Keratinocyte (primary cell): ENCODE measurements at regions not wholly inside any gene's neighbourhood (a gene's known extent, or its start where the extent isn't known, plus 50 kb on each side); places are given as distances from the start of the nearest gene placed in this dataset.

Source experiments
- DNase-seq: peaks from one replicate; pipeline ENCODE4 v3.0.0-alpha.2; 2011; ENCODE audit warnings: low read depth, missing footprints, low spot score
- FAIRE-seq: peaks from 2 replicates; lab custom pipeline; 2011; peaks lifted over from hg19 to GRCh38; lab: Jason Lieb, UNC
- H2AFZ ChIP-seq: 2 replicates; pipeline ENCODE4 v1.6.0; 2012; ENCODE audit warnings: low read length, control low read depth, inconsistent platforms; ENCODE audit not compliant: control insufficient read depth
- H3K27ac ChIP-seq: 2 replicates; pipeline ENCODE4 v1.5.1; 2011; ENCODE audit warnings: low read length; ENCODE audit not compliant: control insufficient read depth, insufficient read depth
- H3K27me3 ChIP-seq: 3 replicates; pipeline ENCODE4 v1.6.0; 2011; ENCODE audit warnings: low read length; ENCODE audit not compliant: control insufficient read depth, insufficient read depth; ENCODE audit errors: extremely low read depth
- H3K36me3 ChIP-seq, 2 experiments: 2 replicates in 1 of 2; 3 replicates in 1 of 2; pipeline ENCODE4 v1.5.1; 2011; ENCODE audit warnings: low read length in 2 of 2, mild to moderate bottlenecking in 1 of 2; ENCODE audit not compliant: control insufficient read depth in 2 of 2, insufficient read depth in 2 of 2; ENCODE audit errors: extremely low read depth in 1 of 2
- H3K4me1 ChIP-seq: 3 replicates; pipeline ENCODE4 v1.5.1; 2011; ENCODE audit warnings: low read length; ENCODE audit not compliant: control insufficient read depth, insufficient read depth; ENCODE audit errors: extremely low read depth
- H3K4me2 ChIP-seq: 3 replicates; pipeline ENCODE4 v1.6.0; 2011; ENCODE audit warnings: low read depth, low read length; ENCODE audit not compliant: control insufficient read depth, insufficient read depth; ENCODE audit errors: extremely low read depth
- H3K4me3 ChIP-seq, 3 experiments: fragments of 200-600 bp in 1 of 3; sonication (generic) in 1 of 3; 2 replicates in 2 of 3; 3 replicates in 1 of 3; pipeline ENCODE4 v1.5.1; 2011 to 2016; ENCODE audit warnings: low read length in 3 of 3, mild to moderate bottlenecking in 3 of 3, control low read depth in 2 of 3, inconsistent platforms in 1 of 3, low read depth in 1 of 3, mixed read lengths in 1 of 3, mixed run types in 1 of 3, moderate library complexity in 1 of 3; ENCODE audit not compliant: control insufficient read depth in 2 of 3, insufficient read depth in 2 of 3; ENCODE audit errors: extremely low read depth in 1 of 3
- H3K79me2 ChIP-seq: 2 replicates; pipeline ENCODE4 v1.6.0; 2012; ENCODE audit warnings: low read length; ENCODE audit not compliant: control insufficient read depth, insufficient read depth
- H3K9ac ChIP-seq: 3 replicates; pipeline ENCODE4 v1.6.0; 2011; ENCODE audit warnings: low read length; ENCODE audit not compliant: control insufficient read depth, insufficient read depth; ENCODE audit errors: extremely low read depth
- H3K9me1 ChIP-seq: 3 replicates; pipeline ENCODE4 v1.6.0; 2011; ENCODE audit warnings: low read length; ENCODE audit not compliant: control insufficient read depth, insufficient read depth; ENCODE audit errors: extremely low read depth
- H3K9me3 ChIP-seq: 2 replicates; pipeline ENCODE4 v1.5.1; 2012; ENCODE audit warnings: low read depth, low read length; ENCODE audit not compliant: control insufficient read depth
- H4K20me1 ChIP-seq: 3 replicates; pipeline ENCODE4 v1.6.0; 2011; ENCODE audit warnings: low read length; ENCODE audit not compliant: control insufficient read depth, insufficient read depth; ENCODE audit errors: extremely low read depth
- EZH2 ChIP-seq: IDR thresholded peaks from one replicate; pipeline ENCODE4 v1.6.1; 2012; ENCODE audit warnings: inconsistent platforms, mild to moderate bottlenecking, low read length, moderate library complexity
- dilution Hi-C: fragments of 300-500 bp; cut with MboI; formaldehyde crosslinking; loops from one replicate; pipeline ENCODE4 v1.7.0; 2020; ENCODE audit warnings: low sequenced_read_pairs; ENCODE audit not compliant: extremely low pct_ligation_motif_present
- TF ChIP-seq, protein P1 (sequence below), 3 experiments: IDR thresholded peaks in 1 of 3; conservative IDR thresholded peaks in 1 of 3; optimal IDR thresholded peaks in 1 of 3; 2 replicates in 2 of 3; 3 replicates in 1 of 3; pipeline versions ENCODE3 to v1.5.1; 2011; ENCODE audit warnings: low read length in 3 of 3, mild to moderate bottlenecking in 3 of 3, moderate library complexity in 2 of 3, control low read depth in 1 of 3, inconsistent platforms in 1 of 3; ENCODE audit not compliant: insufficient read depth in 2 of 3; ENCODE audit errors: extremely low read depth in 1 of 3

DNA sequence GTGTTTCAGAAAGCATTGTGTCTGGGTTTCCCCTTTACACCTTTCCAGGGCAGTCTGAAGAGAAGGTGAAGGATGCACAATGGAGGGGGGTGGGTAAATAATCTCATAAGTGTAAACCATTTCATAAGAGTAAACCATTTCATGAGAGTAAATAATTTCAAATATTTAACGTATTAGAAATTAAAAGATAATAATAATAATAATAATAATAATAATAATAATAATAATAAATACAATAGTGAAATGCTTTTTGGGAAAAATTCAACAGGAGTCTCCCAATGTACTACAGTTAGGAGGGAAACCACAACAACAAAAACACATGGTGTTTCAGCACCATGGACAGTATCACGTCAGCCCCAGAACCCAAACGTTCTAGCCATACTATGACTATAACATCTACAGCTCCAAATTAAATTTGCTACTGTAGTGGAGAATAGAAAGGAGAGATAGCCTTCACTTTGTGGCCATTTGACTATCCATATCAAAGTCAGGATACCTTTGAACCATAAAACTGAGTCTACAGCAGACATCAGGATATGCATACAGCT, 691.8 kb downstream of the BCL11B start:
- Histone ChIP-seq H3K36me3 (no peaks in the 10 kb centered on the region), H3K4me2 (no peak overlapping the region), H3K4me3 (no peak overlapping the region), H2AFZ (no peak overlapping the region), H3K27ac (peak overlapping the region; percentile 98), H3K9me1 (no peaks in the 10 kb centered on the region), H3K27me3 (no peaks in the 10 kb centered on the region), H3K4me1 (peaks cover 23% of the 10 kb centered on the region), H3K9me3 (no peaks in the 10 kb centered on the region), H4K20me1 (no peaks in the 10 kb centered on the region), H3K9ac (no peak overlapping the region), H3K79me2 (no peaks in the 10 kb centered on the region)
- dilution Hi-C loops: no loop called here
- peak; percentile 76 for FAIRE-seq
- no peak for DNase-seq
- TF ChIP-seq EZH2: no peak
- TF ChIP-seq, protein P1, sequence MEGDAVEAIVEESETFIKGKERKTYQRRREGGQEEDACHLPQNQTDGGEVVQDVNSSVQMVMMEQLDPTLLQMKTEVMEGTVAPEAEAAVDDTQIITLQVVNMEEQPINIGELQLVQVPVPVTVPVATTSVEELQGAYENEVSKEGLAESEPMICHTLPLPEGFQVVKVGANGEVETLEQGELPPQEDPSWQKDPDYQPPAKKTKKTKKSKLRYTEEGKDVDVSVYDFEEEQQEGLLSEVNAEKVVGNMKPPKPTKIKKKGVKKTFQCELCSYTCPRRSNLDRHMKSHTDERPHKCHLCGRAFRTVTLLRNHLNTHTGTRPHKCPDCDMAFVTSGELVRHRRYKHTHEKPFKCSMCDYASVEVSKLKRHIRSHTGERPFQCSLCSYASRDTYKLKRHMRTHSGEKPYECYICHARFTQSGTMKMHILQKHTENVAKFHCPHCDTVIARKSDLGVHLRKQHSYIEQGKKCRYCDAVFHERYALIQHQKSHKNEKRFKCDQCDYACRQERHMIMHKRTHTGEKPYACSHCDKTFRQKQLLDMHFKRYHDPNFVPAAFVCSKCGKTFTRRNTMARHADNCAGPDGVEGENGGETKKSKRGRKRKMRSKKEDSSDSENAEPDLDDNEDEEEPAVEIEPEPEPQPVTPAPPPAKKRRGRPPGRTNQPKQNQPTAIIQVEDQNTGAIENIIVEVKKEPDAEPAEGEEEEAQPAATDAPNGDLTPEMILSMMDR (optimal IDR thresholded peaks at IDR 0.05 in 1 of 3, IDR thresholded peaks at IDR 0.05 in 1 of 3, conservative IDR thresholded peaks at IDR 0.05 in 1 of 3; ENCODE audit: extremely low read depth in 1 of 3, insufficient read depth in 2 of 3, low read length in 3 of 3): no peak

DNA sequence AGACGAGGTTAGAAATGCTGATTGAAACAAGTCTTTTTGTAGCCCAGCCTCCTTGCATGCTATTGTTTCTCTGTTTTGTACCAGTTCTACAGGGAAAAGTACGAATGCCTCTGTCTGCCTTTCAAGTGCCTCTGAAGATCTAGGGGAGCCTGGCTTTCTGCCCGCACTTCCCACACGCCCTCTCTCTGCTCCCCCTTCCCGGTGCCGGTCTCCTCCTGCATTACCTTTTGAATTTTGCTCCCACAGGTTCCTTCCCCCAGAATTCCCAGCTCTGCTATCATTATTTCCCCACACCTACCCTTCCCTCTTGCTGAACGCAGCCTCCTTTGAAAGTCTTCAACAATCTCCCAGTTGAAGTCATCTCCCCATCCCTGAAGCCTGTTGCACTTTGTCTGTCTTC, 689.7 kb downstream of the BCL11B start:
- Histone ChIP-seq H2AFZ (no peak overlapping the region), H3K27ac (no peak overlapping the region), H3K27me3 (no peaks in the 10 kb centered on the region), H3K4me1 (peaks cover 23% of the 10 kb centered on the region), H3K4me2 (no peak overlapping the region), H3K79me2 (no peaks in the 10 kb centered on the region), H3K9ac (no peak overlapping the region), H4K20me1 (no peaks in the 10 kb centered on the region), H3K36me3 (no peaks in the 10 kb centered on the region), H3K9me3 (no peaks in the 10 kb centered on the region), H3K4me3 (no peak overlapping the region), H3K9me1 (no peaks in the 10 kb centered on the region)
- DNase-seq (no peak), FAIRE-seq (no peak)
- dilution Hi-C loops: no loop called here
- no peak for TF ChIP-seq EZH2
- TF ChIP-seq, protein P1 (optimal IDR thresholded peaks at IDR 0.05 in 1 of 3, IDR thresholded peaks at IDR 0.05 in 1 of 3, conservative IDR thresholded peaks at IDR 0.05 in 1 of 3; ENCODE audit: extremely low read depth in 1 of 3, insufficient read depth in 2 of 3, low read length in 3 of 3): no peak
